Mesendoderm (in vitro differentiated cells): ENCODE measurements at regions not wholly inside any gene's neighbourhood (a gene's known extent, or its start where the extent isn't known, plus 50 kb on each side); places are given as distances from the start of the nearest gene placed in this dataset.

Source experiments
- DNase-seq: peaks from one replicate; pipeline ENCODE4 v3.0.0; 2013
- H2AK5ac ChIP-seq: 2 replicates; pipeline ENCODE4 v1.6.1; 2013; ENCODE audit warnings: low read length, inconsistent platforms
- H2BK120ac ChIP-seq: 2 replicates; pipeline ENCODE4 v1.6.1; 2013; ENCODE audit warnings: low read depth, mild to moderate bottlenecking, low read length, moderate library complexity, mixed read lengths
- H2BK15ac ChIP-seq: replicated peaks from 2 replicates; pipeline ENCODE4 v1.6.1; 2013; ENCODE audit warnings: low read depth, mild to moderate bottlenecking, moderate library complexity
- H2BK5ac ChIP-seq: 2 replicates; pipeline ENCODE4 v1.6.1; 2013; ENCODE audit warnings: low read length, inconsistent platforms
- H3K18ac ChIP-seq: 2 replicates; pipeline ENCODE4 v1.6.1; 2013; ENCODE audit warnings: mild to moderate bottlenecking, low read length, mixed read lengths
- H3K23ac ChIP-seq: one replicate; pipeline ENCODE4 v1.6.1; 2013; ENCODE audit warnings: low read length
- H3K27ac ChIP-seq: 2 replicates; pipeline ENCODE4 v1.5.1; 2013; ENCODE audit warnings: low read depth, mild to moderate bottlenecking, inconsistent platforms, low read length, moderate library complexity
- H3K27me3 ChIP-seq: 2 replicates; pipeline ENCODE4 v1.6.1; 2013; ENCODE audit warnings: low read length, control low read depth, mild to moderate bottlenecking, inconsistent platforms; ENCODE audit not compliant: insufficient read depth, poor library complexity
- H3K36me3 ChIP-seq: 2 replicates; pipeline ENCODE4 v1.6.1; 2013; ENCODE audit warnings: low read length, inconsistent platforms; ENCODE audit not compliant: control insufficient read depth, insufficient read depth
- H3K4ac ChIP-seq: one replicate; pipeline ENCODE4 v1.6.1; 2013; ENCODE audit warnings: low read depth, mild to moderate bottlenecking, low read length, moderate library complexity
- H3K4me1 ChIP-seq: 2 replicates; pipeline ENCODE4 v1.6.1; 2013; ENCODE audit warnings: low read depth, low read length, inconsistent platforms; ENCODE audit not compliant: control insufficient read depth
- H3K4me2 ChIP-seq: 2 replicates; pipeline ENCODE4 v1.6.1; 2013; ENCODE audit warnings: low read length
- H3K4me3 ChIP-seq: 2 replicates; pipeline ENCODE4 v1.5.1; 2013; ENCODE audit warnings: mild to moderate bottlenecking, low read length
- H3K56ac ChIP-seq: one replicate; pipeline ENCODE4 v1.6.1; 2013; ENCODE audit warnings: low read length
- H3K79me1 ChIP-seq: 2 replicates; pipeline ENCODE4 v1.6.1; 2013; ENCODE audit warnings: low read length, inconsistent platforms
- H3K79me2 ChIP-seq: 2 replicates; pipeline ENCODE4 v1.6.1; 2013; ENCODE audit warnings: mild to moderate bottlenecking, low read length; ENCODE audit not compliant: control insufficient read depth, insufficient read depth
- H3K9ac ChIP-seq: 2 replicates; pipeline ENCODE4 v1.6.1; 2013; ENCODE audit warnings: low read length, inconsistent platforms
- H4K5ac ChIP-seq: one replicate; pipeline ENCODE4 v1.6.1; 2013; ENCODE audit warnings: low read length
- H4K8ac ChIP-seq: one replicate; pipeline ENCODE4 v1.6.1; 2013; ENCODE audit warnings: low read depth, mild to moderate bottlenecking, control low read depth, low read length, moderate library complexity
- WGBS: extraction: QIAGEN DNeasy Blood & Tissue Kit; methylation state at CpG from one replicate; pipeline ENCODE4 v1.1.7; 2013; ENCODE audit warnings: low lambda C conversion rate, missing lambda C conversion rate; ENCODE audit not compliant: insufficient coverage; ENCODE audit errors: extremely low coverage; 5-methylcytosine and 5-hydroxymethylcytosine counted together

DNA sequence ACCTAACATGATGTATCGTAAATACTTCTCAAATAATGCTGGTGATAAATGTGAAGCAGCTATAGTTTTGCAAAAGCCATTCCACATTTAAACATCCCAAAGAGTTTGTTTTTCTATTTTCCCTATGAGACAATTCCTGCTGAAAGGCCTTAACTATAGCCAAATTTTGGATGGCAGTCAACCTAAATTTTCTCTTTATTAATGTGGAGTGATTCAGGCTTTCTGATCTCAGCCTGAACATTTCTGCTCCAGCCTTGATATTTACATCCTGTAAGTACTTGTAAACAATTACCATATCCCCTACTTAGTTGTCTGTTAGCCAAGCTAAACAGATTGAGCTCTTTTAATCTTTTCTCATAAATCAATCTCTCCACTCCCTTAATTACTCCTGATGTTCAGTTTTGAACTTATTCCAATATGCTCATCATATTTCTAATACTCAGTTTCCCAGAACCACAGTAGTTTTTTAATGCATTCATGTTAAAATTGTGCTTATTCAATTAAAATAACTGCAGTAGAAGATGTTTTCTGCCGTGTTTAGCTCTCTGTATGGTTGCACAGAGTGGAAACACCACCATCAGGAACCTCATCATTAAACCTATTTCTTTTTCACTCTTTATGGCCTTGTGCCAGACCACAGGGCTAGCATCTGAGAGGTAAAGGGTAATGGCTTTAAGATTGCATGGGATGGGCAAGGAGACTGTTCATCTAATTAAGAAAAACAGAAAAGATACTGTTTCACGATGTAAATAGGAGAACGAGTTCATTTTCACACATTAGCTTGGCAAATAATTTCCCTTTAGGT lies 1235.2 kb upstream of the SLC10A2 start:
- Histone ChIP-seq H2BK5ac (no peak overlapping the region), H2AK5ac (no peak overlapping the region), H3K56ac (no peak overlapping the region), H3K27ac (no peak overlapping the region), H3K4ac (no peak overlapping the region), H3K23ac (no peak overlapping the region), H3K4me2 (no peak overlapping the region), H3K4me1 (no peaks in the 10 kb centered on the region), H3K18ac (no peak overlapping the region), H3K79me2 (no peaks in the 10 kb centered on the region), H4K8ac (no peak overlapping the region), H4K5ac (no peak overlapping the region), H3K9ac (no peak overlapping the region), H3K4me3 (no peak overlapping the region), H2BK15ac (no peak overlapping the region), H3K27me3 (no peaks in the 10 kb centered on the region), H2BK120ac (no peak overlapping the region), H3K36me3 (no peaks in the 10 kb centered on the region), H3K79me1 (no peaks in the 10 kb centered on the region)
- no CpG with 5 or more reads among the region's 4 CpGs for WGBS
- no peak for DNase-seq

DNA sequence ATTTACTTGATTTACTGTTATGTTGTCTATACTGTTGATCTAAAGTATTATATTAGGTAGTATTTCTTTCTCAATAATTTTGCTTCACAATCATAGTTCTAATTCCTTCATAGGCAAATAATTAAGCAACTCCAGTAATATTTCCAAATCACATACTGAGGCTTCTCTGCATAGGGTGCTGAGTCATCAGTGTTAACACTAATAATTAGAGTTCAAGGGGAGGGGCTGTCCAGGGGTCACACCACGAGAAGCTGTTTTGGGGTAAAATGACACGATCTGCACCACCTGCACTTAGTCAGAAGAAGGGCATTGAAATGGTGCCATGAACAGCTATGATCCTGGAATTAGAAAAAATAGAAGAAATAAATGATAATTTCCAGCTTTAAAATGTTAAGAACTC lies 1230.9 kb upstream of the SLC10A2 start:
- no peak overlapping the region for H3K4me3 ChIP-seq
- no peaks in the 10 kb centered on the region for H3K27me3 ChIP-seq
- no peak overlapping the region for H3K27ac ChIP-seq
- H3K9ac ChIP-seq: no peak overlapping the region
- no peak overlapping the region for H3K4me2 ChIP-seq
- H2AK5ac ChIP-seq: no peak overlapping the region
- no peak for DNase-seq
- no peak overlapping the region for H3K23ac ChIP-seq
- no CpG with 5 or more reads among the region's 2 CpGs for WGBS
- H3K4me1 ChIP-seq: no peaks in the 10 kb centered on the region
- H3K79me2 ChIP-seq: no peaks in the 10 kb centered on the region
- no peak overlapping the region for H3K4ac ChIP-seq
- H2BK15ac ChIP-seq: no peak overlapping the region
- no peak overlapping the region for H2BK120ac ChIP-seq
- H3K56ac ChIP-seq: no peak overlapping the region
- no peak overlapping the region for H2BK5ac ChIP-seq
- no peak overlapping the region for H4K5ac ChIP-seq
- H4K8ac ChIP-seq: no peak overlapping the region
- H3K79me1 ChIP-seq: no peaks in the 10 kb centered on the region
- H3K18ac ChIP-seq: no peak overlapping the region
- H3K36me3 ChIP-seq: no peaks in the 10 kb centered on the region

DNA sequence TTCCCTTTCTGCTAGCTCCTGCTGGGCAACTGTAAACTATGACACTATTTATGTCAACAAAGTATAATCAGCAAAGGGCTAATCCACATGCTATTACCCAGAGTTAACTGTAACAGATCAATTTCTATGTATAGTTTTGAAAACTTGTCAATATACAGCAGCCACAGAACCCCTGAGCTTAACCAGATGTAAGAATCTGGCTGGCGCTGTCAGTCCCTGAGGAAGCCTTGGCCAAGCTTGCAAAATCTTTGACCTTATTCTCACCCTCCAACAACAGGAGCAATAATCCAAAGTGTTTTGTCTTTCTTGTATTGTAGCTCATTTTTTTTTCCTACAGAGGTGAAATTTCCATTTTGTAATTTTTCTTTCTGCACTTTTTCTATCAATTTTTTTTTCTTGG lies 1230.1 kb upstream of the SLC10A2 start:
- H3K4me2 ChIP-seq: no peak overlapping the region
- no peaks in the 10 kb centered on the region for H3K79me1 ChIP-seq
- H3K9ac ChIP-seq: no peak overlapping the region
- no peak overlapping the region for H3K23ac ChIP-seq
- no peak overlapping the region for H4K5ac ChIP-seq
- no peaks in the 10 kb centered on the region for H3K36me3 ChIP-seq
- no peak overlapping the region for H2BK120ac ChIP-seq
- no peak overlapping the region for H3K56ac ChIP-seq
- no peak overlapping the region for H2BK15ac ChIP-seq
- no peak overlapping the region for H3K27ac ChIP-seq
- H3K27me3 ChIP-seq: no peaks in the 10 kb centered on the region
- H2BK5ac ChIP-seq: no peak overlapping the region
- H3K4ac ChIP-seq: no peak overlapping the region
- H2AK5ac ChIP-seq: no peak overlapping the region
- H3K4me1 ChIP-seq: no peaks in the 10 kb centered on the region
- DNase-seq: no peak
- no CpG with 5 or more reads among the region's 1 CpG for WGBS
- no peaks in the 10 kb centered on the region for H3K79me2 ChIP-seq
- no peak overlapping the region for H4K8ac ChIP-seq
- H3K4me3 ChIP-seq: no peak overlapping the region
- H3K18ac ChIP-seq: no peak overlapping the region

DNA sequence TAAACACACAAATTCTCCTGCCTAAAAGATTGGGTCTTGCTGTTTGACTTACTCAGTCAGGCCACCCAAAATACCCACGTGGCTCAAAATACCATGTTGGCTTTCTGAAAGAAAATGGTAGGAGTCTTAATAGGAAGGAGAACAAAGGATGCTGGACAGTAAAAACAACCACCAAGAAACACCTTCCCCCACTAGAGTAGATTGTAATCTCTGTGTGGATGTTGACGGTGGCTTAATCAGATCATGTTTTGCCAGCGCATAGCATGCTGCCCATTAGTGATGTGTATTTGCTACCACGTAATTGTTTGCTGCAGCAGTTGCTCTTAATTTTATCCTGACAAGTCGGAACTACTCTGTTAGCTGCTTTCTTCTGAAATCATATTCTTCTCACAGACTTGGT lies 1229.3 kb upstream of the SLC10A2 start:
- no peak overlapping the region for H2AK5ac ChIP-seq
- no peak overlapping the region for H2BK5ac ChIP-seq
- H3K4me2 ChIP-seq: no peak overlapping the region
- H3K4ac ChIP-seq: no peak overlapping the region
- no peak overlapping the region for H3K27ac ChIP-seq
- no peak overlapping the region for H3K4me3 ChIP-seq
- H3K23ac ChIP-seq: no peak overlapping the region
- no peaks in the 10 kb centered on the region for H3K4me1 ChIP-seq
- H4K8ac ChIP-seq: no peak overlapping the region
- no peaks in the 10 kb centered on the region for H3K36me3 ChIP-seq
- no peaks in the 10 kb centered on the region for H3K79me1 ChIP-seq
- no CpG with 5 or more reads among the region's 5 CpGs for WGBS
- no peaks in the 10 kb centered on the region for H3K79me2 ChIP-seq
- peak; percentile 17 for DNase-seq
- H3K18ac ChIP-seq: no peak overlapping the region
- H3K9ac ChIP-seq: no peak overlapping the region
- H2BK15ac ChIP-seq: no peak overlapping the region
- no peak overlapping the region for H2BK120ac ChIP-seq
- H3K56ac ChIP-seq: no peak overlapping the region
- H3K27me3 ChIP-seq: no peaks in the 10 kb centered on the region
- H4K5ac ChIP-seq: no peak overlapping the region

DNA sequence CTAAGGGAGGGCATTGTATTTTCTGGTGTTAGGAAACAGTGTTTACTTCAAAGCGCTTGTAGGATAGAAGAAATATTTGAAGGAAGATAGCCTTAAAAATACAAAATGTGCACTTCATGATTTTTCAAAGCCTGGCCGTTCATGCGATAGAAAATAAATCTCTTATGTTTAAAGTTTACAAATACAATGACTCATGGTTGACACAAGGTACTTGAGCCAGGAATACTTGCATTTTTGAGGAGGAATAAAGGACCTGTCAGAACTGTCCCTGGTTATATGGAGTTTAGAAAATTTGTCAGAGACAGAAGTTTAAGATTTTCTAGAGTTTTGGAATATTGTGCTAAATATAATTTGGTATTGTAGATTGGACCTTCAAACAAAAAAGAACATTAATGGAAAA lies 1223.2 kb upstream of the SLC10A2 start:
- Histone ChIP-seq H2AK5ac (no peak overlapping the region), H4K5ac (no peak overlapping the region), H3K4me3 (no peak overlapping the region), H3K27me3 (no peaks in the 10 kb centered on the region), H3K4ac (no peak overlapping the region), H3K4me1 (no peaks in the 10 kb centered on the region), H3K27ac (no peak overlapping the region), H3K9ac (no peak overlapping the region), H3K23ac (no peak overlapping the region), H3K36me3 (no peaks in the 10 kb centered on the region), H3K79me2 (no peaks in the 10 kb centered on the region), H3K79me1 (no peaks in the 10 kb centered on the region), H2BK120ac (no peak overlapping the region), H2BK15ac (no peak overlapping the region), H2BK5ac (no peak overlapping the region), H3K56ac (no peak overlapping the region), H3K18ac (no peak overlapping the region), H4K8ac (no peak overlapping the region), H3K4me2 (no peak overlapping the region)
- no peak for DNase-seq
- no CpG with 5 or more reads among the region's 3 CpGs for WGBS

DNA sequence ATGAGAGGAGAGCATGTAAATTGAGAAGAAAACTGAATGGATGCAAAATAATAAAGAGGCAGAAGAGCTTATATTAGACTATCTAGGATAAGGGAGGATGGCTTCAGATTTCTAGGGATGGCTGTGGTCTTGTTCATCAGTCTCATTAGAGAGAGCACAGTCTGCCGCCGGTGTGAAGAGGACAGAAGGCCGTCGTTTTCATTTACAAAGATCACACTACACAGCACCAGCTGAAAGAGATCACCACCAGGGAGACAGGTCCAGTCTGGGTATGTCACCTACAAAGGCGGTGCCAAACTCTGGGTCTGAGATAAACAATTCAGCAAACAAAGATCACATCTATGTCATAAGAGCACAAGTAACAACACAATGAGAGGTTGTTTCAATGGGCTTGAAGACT lies 1222.3 kb upstream of the SLC10A2 start:
- no peak overlapping the region for H3K4me3 ChIP-seq
- no peak overlapping the region for H2BK120ac ChIP-seq
- H3K23ac ChIP-seq: no peak overlapping the region
- H2AK5ac ChIP-seq: no peak overlapping the region
- no peak overlapping the region for H3K56ac ChIP-seq
- WGBS: no CpG with 5 or more reads among the region's 5 CpGs
- no peak overlapping the region for H3K4ac ChIP-seq
- H3K36me3 ChIP-seq: no peaks in the 10 kb centered on the region
- H4K8ac ChIP-seq: no peak overlapping the region
- H2BK5ac ChIP-seq: no peak overlapping the region
- no peak overlapping the region for H3K18ac ChIP-seq
- no peaks in the 10 kb centered on the region for H3K79me1 ChIP-seq
- no peaks in the 10 kb centered on the region for H3K79me2 ChIP-seq
- H3K27ac ChIP-seq: no peak overlapping the region
- no peaks in the 10 kb centered on the region for H3K4me1 ChIP-seq
- H2BK15ac ChIP-seq: no peak overlapping the region
- no peak overlapping the region for H4K5ac ChIP-seq
- no peaks in the 10 kb centered on the region for H3K27me3 ChIP-seq
- no peak overlapping the region for H3K4me2 ChIP-seq
- no peak overlapping the region for H3K9ac ChIP-seq
- DNase-seq: no peak
